PC-9 (cell line): ENCODE measurements at regions not wholly inside any gene's neighbourhood (a gene's known extent, or its start where the extent isn't known, plus 50 kb on each side); places are given as distances from the start of the nearest gene placed in this dataset.
A peak's percentile ranks its signal among the peaks of the same experiment; 100 is the strongest.

Experiments
- BruUV-seq: library from RNA; stranded (reverse); fragments of 400-500 nt; replicated peaks from 2 replicates; lab custom pipeline; 2021; lab: Mats Ljungman, UMichigan
- CTCF ChIA-PET: fragments of 300-600 bp; sonication (Branson Sonifier 250); formaldehyde crosslinking; loops from one replicate; lab custom pipeline; 2022; ENCODE audit warnings: antibody characterized with exemption; lab: Charles Lee
- POLR2A ChIA-PET: fragments of 300-600 bp; sonication (Branson Sonifier 250); formaldehyde crosslinking; loops from one replicate; lab custom pipeline; 2022; ENCODE audit warnings: antibody characterized with exemption; ENCODE audit not compliant: unreplicated experiment; lab: Charles Lee
- DNase-seq, 2 experiments: peaks; one replicate each; pipeline versions ENCODE4 v3.0.0 to v3.0.0-alpha.2; 2015 to 2022; ENCODE audit warnings: mixed read lengths in 1 of 2
- H2AFZ ChIP-seq: fragments of 200-600 bp; sonication (generic); 2 replicates; pipeline ENCODE4 v1.8.1; 2017; ENCODE audit warnings: antibody characterized with exemption
- H3F3A ChIP-seq: fragments of 200-600 bp; sonication (generic); 2 replicates; pipeline ENCODE4 v1.8.1; 2017; ENCODE audit warnings: antibody characterized with exemption, mild to moderate bottlenecking, low read depth; ENCODE audit not compliant: insufficient read depth
- H3K27ac ChIP-seq: fragments of 200-600 bp; sonication (generic); 2 replicates; pipeline ENCODE4 v1.6.1; 2016; ENCODE audit warnings: mixed run types
- H3K27me3 ChIP-seq: fragments of 200-600 bp; sonication (generic); 2 replicates; pipeline ENCODE4 v1.6.1; 2016; ENCODE audit warnings: low read depth, mixed run types; ENCODE audit not compliant: insufficient read depth
- H3K36me3 ChIP-seq: fragments of 200-600 bp; sonication (generic); 2 replicates; pipeline ENCODE4 v1.6.1; 2016; ENCODE audit warnings: low read depth, mixed run types
- H3K4me1 ChIP-seq: fragments of 200-600 bp; sonication (generic); replicated peaks from 2 replicates; pipeline ENCODE4 v1.6.1; 2016; ENCODE audit warnings: mixed run types; ENCODE audit not compliant: insufficient read depth
- H3K4me2 ChIP-seq: fragments of 200-600 bp; sonication (generic); 2 replicates; pipeline ENCODE4 v1.6.1; 2017; ENCODE audit warnings: mixed run types
- H3K4me3 ChIP-seq: fragments of 200-600 bp; sonication (generic); 2 replicates; pipeline ENCODE4 v1.6.1; 2016; ENCODE audit warnings: mixed run types
- H3K79me2 ChIP-seq: fragments of 200-600 bp; sonication (generic); 2 replicates; pipeline ENCODE4 v1.6.1; 2017; ENCODE audit warnings: low read depth, mixed run types
- H3K9me2 ChIP-seq: fragments of 200-600 bp; sonication (generic); 2 replicates; pipeline ENCODE4 v1.8.1; 2017; ENCODE audit warnings: mild to moderate bottlenecking; ENCODE audit not compliant: insufficient read depth
- H3K9me3 ChIP-seq: fragments of 200-600 bp; sonication (generic); 2 replicates; pipeline ENCODE4 v1.8.1; 2016; ENCODE audit warnings: low read depth; ENCODE audit not compliant: insufficient read depth
- H4K20me1 ChIP-seq: fragments of 200-600 bp; sonication (generic); 2 replicates; pipeline ENCODE4 v1.8.1; 2017; ENCODE audit not compliant: insufficient read depth
- CTCF ChIP-seq: fragments of 200-600 bp; sonication (generic); conservative IDR thresholded peaks from 2 replicates; pipeline ENCODE4 v1.6.1; 2017; ENCODE audit warnings: mixed run types, antibody characterized with exemption, mild to moderate bottlenecking, moderate library complexity
- EZH2 ChIP-seq: fragments of 200-600 bp; sonication (generic); IDR thresholded peaks from 2 replicates; pipeline ENCODE4 v1.8.0; 2017; ENCODE audit warnings: antibody characterized with exemption, low read depth
- intact Hi-C: fragments of 100-400 bp; cut with micrococcal nuclease; formaldehyde crosslinking; loops from one replicate; pipeline ENCODE4 v1.10.0; 2022; ENCODE audit not compliant: unreplicated experiment

GRCh38 chr4:104848597-104849225, 298.0 kb upstream of the TET2 start:
- no peaks in the 10 kb centered on the region for H3K79me2 ChIP-seq
- POLR2A ChIA-PET = no interaction called here
- H3K27ac ChIP-seq = no peak overlapping the region
- no peak overlapping the region for H3K4me2 ChIP-seq
- no peaks in the 10 kb centered on the region for H3F3A ChIP-seq
- intact Hi-C loops = no loop called here
- no peaks in the 10 kb centered on the region for H3K9me2 ChIP-seq
- no peak overlapping the region for H3K4me3 ChIP-seq
- no peaks in the 10 kb centered on the region for H3K9me3 ChIP-seq
- no peaks in the 10 kb centered on the region for H3K4me1 ChIP-seq
- no peaks in the 10 kb centered on the region for H3K27me3 ChIP-seq
- no peaks in the 10 kb centered on the region for H4K20me1 ChIP-seq
- CTCF ChIA-PET = no interaction called here
- DNase-seq = no peak
- TF ChIP-seq EZH2 (no peak), CTCF (no peak)
- no peaks in the 10 kb centered on the region for H3K36me3 ChIP-seq
- no peak overlapping the region for H2AFZ ChIP-seq
- no TSS peak for BruUV-seq

GRCh38 chr4:104859601-104860237, 287.0 kb upstream of the TET2 start:
- H3K79me2 ChIP-seq = no peaks in the 10 kb centered on the region
- no peak for DNase-seq
- H3K4me1 ChIP-seq = no peaks in the 10 kb centered on the region
- POLR2A ChIA-PET = no interaction called here
- no peaks in the 10 kb centered on the region for H3K9me2 ChIP-seq
- TF ChIP-seq EZH2 (no peak), CTCF (no peak)
- CTCF ChIA-PET = no interaction called here
- H2AFZ ChIP-seq = no peak overlapping the region
- H3K27ac ChIP-seq = no peak overlapping the region
- no peaks in the 10 kb centered on the region for H3K27me3 ChIP-seq
- no TSS peak for BruUV-seq
- H3F3A ChIP-seq = no peaks in the 10 kb centered on the region
- H4K20me1 ChIP-seq = no peaks in the 10 kb centered on the region
- no peak overlapping the region for H3K4me3 ChIP-seq
- no peak overlapping the region for H3K4me2 ChIP-seq
- intact Hi-C loops = loop anchor here (1.0 to 10.0 kb wide), 3 partner anchors 105 to 794 kb away; no protein-coding TSS in a partner anchor
- no peaks in the 10 kb centered on the region for H3K36me3 ChIP-seq
- no peaks in the 10 kb centered on the region for H3K9me3 ChIP-seq

GRCh38 chr4:104860238-104861123, 286.2 kb upstream of the TET2 start:
- TF ChIP-seq EZH2 (no peak), CTCF (peak; percentile 87)
- POLR2A ChIA-PET = no interaction called here
- no peak overlapping the region for H3K4me2 ChIP-seq
- H3K4me1 ChIP-seq = no peaks in the 10 kb centered on the region
- H3K79me2 ChIP-seq = no peaks in the 10 kb centered on the region
- H4K20me1 ChIP-seq = no peaks in the 10 kb centered on the region
- H3K36me3 ChIP-seq = no peaks in the 10 kb centered on the region
- no peaks in the 10 kb centered on the region for H3K27me3 ChIP-seq
- no peak overlapping the region for H3K4me3 ChIP-seq
- CTCF ChIA-PET = interaction anchor here (0.6 kb wide), 1 partner anchor 193 kb away, joined by 3 read pairs; no protein-coding TSS in a partner anchor
- H3K9me3 ChIP-seq = no peaks in the 10 kb centered on the region
- H3K9me2 ChIP-seq = no peaks in the 10 kb centered on the region
- peak; percentile 31 to 43 for DNase-seq
- H3K27ac ChIP-seq = no peak overlapping the region
- intact Hi-C loops = loop anchor here (1.0 to 10.0 kb wide), 3 partner anchors 104 to 795 kb away; no protein-coding TSS in a partner anchor
- H3F3A ChIP-seq = no peaks in the 10 kb centered on the region
- no peak overlapping the region for H2AFZ ChIP-seq
- no TSS peak for BruUV-seq
